H9 (cell line): ENCODE measurements at regions not wholly inside any gene's neighbourhood (a gene's known extent, or its start where the extent isn't known, plus 50 kb on each side); places are given as distances from the start of the nearest gene placed in this dataset.

Source experiments
- DNase-seq: peaks from one replicate; pipeline ENCODE4 v3.0.0-alpha.2; 2017
- H2AFZ ChIP-seq: one replicate; pipeline ENCODE4 v1.6.1; 2013; ENCODE audit warnings: mild to moderate bottlenecking, low read length, control low read depth, moderate library complexity
- H2AK5ac ChIP-seq: 2 replicates; pipeline ENCODE4 v1.6.1; 2013; ENCODE audit warnings: low read length, control low read depth, mixed read lengths; ENCODE audit not compliant: insufficient read length
- H2BK120ac ChIP-seq: one replicate; pipeline ENCODE4 v1.6.1; 2013; ENCODE audit warnings: low read depth, mild to moderate bottlenecking, low read length, control low read depth, inconsistent platforms; ENCODE audit not compliant: poor library complexity, severe bottlenecking
- H2BK12ac ChIP-seq: 2 replicates; pipeline ENCODE4 v1.6.1; 2013; ENCODE audit warnings: low read length, control low read depth, mixed read lengths, low read depth; ENCODE audit not compliant: insufficient read length
- H2BK15ac ChIP-seq: 2 replicates; pipeline ENCODE4 v1.6.1; 2013; ENCODE audit warnings: low read depth, low read length, control low read depth
- H2BK20ac ChIP-seq: one replicate; pipeline ENCODE4 v1.6.1; 2013; ENCODE audit warnings: low read depth, mild to moderate bottlenecking, low read length, control low read depth, inconsistent platforms; ENCODE audit not compliant: poor library complexity, severe bottlenecking
- H2BK5ac ChIP-seq: 2 replicates; pipeline ENCODE4 v1.6.1; 2013; ENCODE audit warnings: low read length, control low read depth, mixed read lengths; ENCODE audit not compliant: insufficient read length
- H3K14ac ChIP-seq: 2 replicates; pipeline ENCODE4 v1.6.1; 2013; ENCODE audit warnings: low read length, control low read depth; ENCODE audit not compliant: insufficient read depth
- H3K18ac ChIP-seq: 2 replicates; pipeline ENCODE4 v1.6.1; 2013; ENCODE audit warnings: low read depth, mild to moderate bottlenecking, mixed read lengths, low read length, control low read depth; ENCODE audit not compliant: insufficient read length
- H3K23ac ChIP-seq: 2 replicates; pipeline ENCODE4 v1.6.1; 2013; ENCODE audit warnings: low read length, control low read depth, mixed read lengths, low read depth; ENCODE audit not compliant: insufficient read length
- H3K23me2 ChIP-seq: 2 replicates; pipeline ENCODE4 v1.6.1; 2013; ENCODE audit warnings: low read depth, mild to moderate bottlenecking, mixed read lengths, low read length, control low read depth; ENCODE audit not compliant: insufficient read length, poor library complexity, severe bottlenecking
- H3K27ac ChIP-seq: 2 replicates; pipeline ENCODE4 v1.5.1; 2013; ENCODE audit warnings: low read length, control low read depth, mixed read lengths, low read depth; ENCODE audit not compliant: insufficient read length
- H3K27me3 ChIP-seq: 2 replicates; pipeline ENCODE4 v1.6.1; 2013; ENCODE audit warnings: low read length, control low read depth, inconsistent platforms; ENCODE audit not compliant: insufficient read depth
- H3K4ac ChIP-seq: 2 replicates; pipeline ENCODE4 v1.6.1; 2013; ENCODE audit warnings: low read depth, mild to moderate bottlenecking, control low read depth, inconsistent platforms, low read length, moderate library complexity
- H3K4me1 ChIP-seq: 2 replicates; pipeline ENCODE4 v1.6.1; 2013; ENCODE audit warnings: low read length, control low read depth, inconsistent platforms; ENCODE audit not compliant: insufficient read depth
- H3K4me2 ChIP-seq: 2 replicates; pipeline ENCODE4 v1.6.1; 2013; ENCODE audit warnings: low read length, control low read depth, mixed read lengths; ENCODE audit not compliant: insufficient read length, insufficient read depth
- H3K56ac ChIP-seq: 2 replicates; pipeline ENCODE4 v1.6.1; 2013; ENCODE audit warnings: low read depth, mild to moderate bottlenecking, mixed read lengths, low read length, control low read depth; ENCODE audit not compliant: insufficient read length
- H3K79me1 ChIP-seq: 2 replicates; pipeline ENCODE4 v1.6.1; 2013; ENCODE audit warnings: low read depth, mild to moderate bottlenecking, moderate library complexity, low read length, control low read depth, inconsistent platforms; ENCODE audit not compliant: insufficient read depth, poor library complexity, severe bottlenecking
- H3K79me2 ChIP-seq: 2 replicates; pipeline ENCODE4 v1.6.1; 2013; ENCODE audit warnings: low read length, control low read depth, inconsistent platforms; ENCODE audit not compliant: insufficient read depth
- H3K9ac ChIP-seq: 2 replicates; pipeline ENCODE4 v1.6.1; 2013; ENCODE audit warnings: low read length, control low read depth, mixed read lengths; ENCODE audit not compliant: insufficient read length; ENCODE audit errors: extremely low read depth
- H3K9me3 ChIP-seq: one replicate; pipeline ENCODE4 v1.6.1; 2013; ENCODE audit warnings: low read depth, low read length, inconsistent platforms; ENCODE audit not compliant: control insufficient read depth
- H3T11ph ChIP-seq: one replicate; pipeline ENCODE4 v1.6.1; 2013; ENCODE audit warnings: mild to moderate bottlenecking, low read length, control low read depth, inconsistent platforms
- H4K20me1 ChIP-seq: one replicate; pipeline ENCODE4 v1.6.1; 2013; ENCODE audit not compliant: control insufficient read depth, insufficient read length, insufficient read depth
- H4K5ac ChIP-seq: 2 replicates; pipeline ENCODE4 v1.6.1; 2013; ENCODE audit warnings: low read depth, mild to moderate bottlenecking, mixed read lengths, low read length, control low read depth; ENCODE audit not compliant: insufficient read length
- H4K8ac ChIP-seq: replicated peaks from 2 replicates; pipeline ENCODE4 v1.6.1; 2013; ENCODE audit warnings: low read length, control low read depth, mixed read lengths, low read depth; ENCODE audit not compliant: insufficient read length
- H4K91ac ChIP-seq: 2 replicates; pipeline ENCODE4 v1.6.1; 2013; ENCODE audit warnings: low read depth, mild to moderate bottlenecking, moderate library complexity, mixed read lengths, low read length, control low read depth; ENCODE audit not compliant: insufficient read length
- H3K27ac Mint-ChIP-seq, 3 experiments: 2 replicates in 2 of 3; 3 replicates in 1 of 3; pipeline ENCODE4 v1.8.0; 2020 to 2021; ENCODE audit warnings: mixed read lengths in 3 of 3, mild to moderate bottlenecking in 1 of 3, moderate library complexity in 1 of 3
- H3K27me3 Mint-ChIP-seq: 2 replicates; pipeline ENCODE4 v1.8.0; 2021; ENCODE audit warnings: low read depth, mild to moderate bottlenecking, moderate library complexity, mixed read lengths
- H3K36me3 Mint-ChIP-seq, 3 experiments: 2 replicates in 2 of 3; 3 replicates in 1 of 3; pipeline ENCODE4 v1.8.0; 2020 to 2021; ENCODE audit warnings: low read depth in 3 of 3, mixed read lengths in 3 of 3; ENCODE audit not compliant: insufficient read depth in 1 of 3
- H3K4me1 Mint-ChIP-seq, 2 experiments: 2 replicates each; pipeline ENCODE4 v1.8.0; 2020; ENCODE audit warnings: mixed read lengths in 2 of 2
- H3K4me3 Mint-ChIP-seq, 2 experiments: 2 replicates in 1 of 2; 3 replicates in 1 of 2; pipeline ENCODE4 v1.8.0; 2020 to 2021; ENCODE audit warnings: mild to moderate bottlenecking in 2 of 2, mixed read lengths in 2 of 2, moderate library complexity in 1 of 2
- H3K9me3 Mint-ChIP-seq, 2 experiments: 2 replicates in 1 of 2; 3 replicates in 1 of 2; pipeline ENCODE4 v1.8.0; 2020; ENCODE audit warnings: mild to moderate bottlenecking in 2 of 2, mixed read lengths in 2 of 2, moderate library complexity in 1 of 2
- WGBS: extraction: QIAGEN DNeasy Blood & Tissue Kit; methylation state at CpG from one replicate; pipeline ENCODE4 v1.1.7; 2013; ENCODE audit warnings: missing lambda C conversion rate, low lambda C conversion rate, mixed read lengths; ENCODE audit not compliant: insufficient read length; ENCODE audit errors: extremely low coverage; 5-methylcytosine and 5-hydroxymethylcytosine counted together
- TF ChIP-seq, protein P1 (sequence below): fragments of 200-600 bp; sonication (generic); conservative IDR thresholded peaks from 3 replicates; pipeline ENCODE4 v1.8.0; 2021; ENCODE audit warnings: antibody characterized with exemption, mild to moderate bottlenecking

DNA sequence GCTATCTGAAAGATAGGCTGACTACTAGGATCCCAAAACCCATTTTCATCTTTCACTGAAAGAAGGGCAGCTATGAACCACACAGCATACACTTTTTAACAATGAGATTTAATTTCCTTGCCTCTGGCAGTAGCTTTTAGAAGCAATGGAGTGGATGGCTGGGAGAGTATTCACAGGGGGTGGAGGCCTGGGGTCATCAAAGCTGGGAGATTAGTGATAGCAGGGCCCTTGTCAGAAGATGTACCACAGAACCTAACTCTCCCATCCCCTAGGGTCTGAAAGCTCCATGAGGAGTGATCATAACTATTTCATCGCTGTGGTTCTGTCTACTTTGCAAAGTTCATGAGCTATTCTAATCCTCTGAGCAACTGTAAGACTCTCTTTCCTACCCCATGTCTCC, 332.2 kb downstream of the PRELID2 start:
- no peak overlapping the region for H3K56ac ChIP-seq
- H3K23ac ChIP-seq = no peak overlapping the region

More for the DNA sequence above, 332.2 kb downstream of the PRELID2 start:
- Mint-ChIP-seq H3K27ac (no peak overlapping the region), H3K36me3 (no peaks in the 10 kb centered on the region), H3K4me3 (no peak overlapping the region), H3K9me3 (no peaks in the 10 kb centered on the region; a peak in 1 of 5 replicates), H3K27me3 (no peaks in the 10 kb centered on the region), H3K4me1 (peaks cover 11 to 14% of the 10 kb centered on the region in 2 experiments)
- H3K79me1 ChIP-seq = no peaks in the 10 kb centered on the region
- H3K27ac ChIP-seq = no peak overlapping the region
- no peaks in the 10 kb centered on the region for H3K27me3 ChIP-seq
- no peak overlapping the region for H3T11ph ChIP-seq
- H2BK20ac ChIP-seq = no peak overlapping the region
- no peak overlapping the region for H3K4ac ChIP-seq
- no peak overlapping the region for H4K8ac ChIP-seq
- H2BK120ac ChIP-seq = no peak overlapping the region
- no peak overlapping the region for H3K4me2 ChIP-seq
- H3K23me2 ChIP-seq = no peaks in the 10 kb centered on the region
- no peak overlapping the region for H3K14ac ChIP-seq
- no peak overlapping the region for H2AK5ac ChIP-seq
- no peak for DNase-seq
- no peak overlapping the region for H3K9ac ChIP-seq
- H3K9me3 ChIP-seq = no peaks in the 10 kb centered on the region
- no peak overlapping the region for H4K91ac ChIP-seq
- no CpG with 5 or more reads among the region's 1 CpG for WGBS
- H4K20me1 ChIP-seq = no peaks in the 10 kb centered on the region
- H3K18ac ChIP-seq = no peak overlapping the region
- H2BK5ac ChIP-seq = no peak overlapping the region
- no peak overlapping the region for H2BK12ac ChIP-seq
- H2AFZ ChIP-seq = no peak overlapping the region
- H3K79me2 ChIP-seq = no peaks in the 10 kb centered on the region; the same call in 1 of the 2 replicates
- no peak overlapping the region for H2BK15ac ChIP-seq
- no peak overlapping the region for H4K5ac ChIP-seq
- H3K4me1 ChIP-seq = no peaks in the 10 kb centered on the region
- TF ChIP-seq, protein P1, sequence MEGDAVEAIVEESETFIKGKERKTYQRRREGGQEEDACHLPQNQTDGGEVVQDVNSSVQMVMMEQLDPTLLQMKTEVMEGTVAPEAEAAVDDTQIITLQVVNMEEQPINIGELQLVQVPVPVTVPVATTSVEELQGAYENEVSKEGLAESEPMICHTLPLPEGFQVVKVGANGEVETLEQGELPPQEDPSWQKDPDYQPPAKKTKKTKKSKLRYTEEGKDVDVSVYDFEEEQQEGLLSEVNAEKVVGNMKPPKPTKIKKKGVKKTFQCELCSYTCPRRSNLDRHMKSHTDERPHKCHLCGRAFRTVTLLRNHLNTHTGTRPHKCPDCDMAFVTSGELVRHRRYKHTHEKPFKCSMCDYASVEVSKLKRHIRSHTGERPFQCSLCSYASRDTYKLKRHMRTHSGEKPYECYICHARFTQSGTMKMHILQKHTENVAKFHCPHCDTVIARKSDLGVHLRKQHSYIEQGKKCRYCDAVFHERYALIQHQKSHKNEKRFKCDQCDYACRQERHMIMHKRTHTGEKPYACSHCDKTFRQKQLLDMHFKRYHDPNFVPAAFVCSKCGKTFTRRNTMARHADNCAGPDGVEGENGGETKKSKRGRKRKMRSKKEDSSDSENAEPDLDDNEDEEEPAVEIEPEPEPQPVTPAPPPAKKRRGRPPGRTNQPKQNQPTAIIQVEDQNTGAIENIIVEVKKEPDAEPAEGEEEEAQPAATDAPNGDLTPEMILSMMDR = no peak
